GM23338 (cell line): ENCODE measurements at regions not wholly inside any gene's neighbourhood (a gene's known extent, or its start where the extent isn't known, plus 50 kb on each side); places are given as distances from the start of the nearest gene placed in this dataset.

Experiments used
- ATAC-seq: fragments of 200-7000 bp; cut with Tn5 transposase; 3 replicates; pipeline ENCODE4 v1.9.1; 2020
- DNase-seq: peaks from one replicate; pipeline ENCODE4 v3.0.0-alpha.2; 2015; ENCODE audit warnings: low spot score
- H2AFZ ChIP-seq: fragments of 200-600 bp; sonication (generic); 2 replicates; pipeline ENCODE4 v1.8.0; 2016; ENCODE audit warnings: antibody characterized with exemption, mild to moderate bottlenecking, moderate library complexity
- H3F3A ChIP-seq: fragments of 200-600 bp; sonication (generic); replicated peaks from 2 replicates; pipeline ENCODE4 v1.8.0; 2017; ENCODE audit warnings: antibody characterized with exemption, mixed run types, low read depth
- H3K27ac ChIP-seq: fragments of 200-600 bp; sonication (generic); 2 replicates; pipeline ENCODE4 v1.6.1; 2016; ENCODE audit warnings: low read depth
- H3K27me3 ChIP-seq: fragments of 200-600 bp; sonication (generic); 2 replicates; pipeline ENCODE4 v1.8.0; 2016; ENCODE audit warnings: mild to moderate bottlenecking, mixed run types, moderate library complexity; ENCODE audit not compliant: insufficient read depth
- H3K36me3 ChIP-seq: fragments of 200-600 bp; sonication (generic); 2 replicates; pipeline ENCODE4 v1.8.0; 2016; ENCODE audit warnings: mild to moderate bottlenecking; ENCODE audit not compliant: insufficient read depth
- H3K4me1 ChIP-seq: fragments of 200-600 bp; sonication (generic); 2 replicates; pipeline ENCODE4 v1.8.0; 2016; ENCODE audit warnings: mild to moderate bottlenecking, moderate library complexity; ENCODE audit not compliant: insufficient read depth
- H3K4me2 ChIP-seq: fragments of 200-600 bp; sonication (generic); 2 replicates; pipeline ENCODE4 v1.7.1; 2017; ENCODE audit warnings: mixed run types
- H3K4me3 ChIP-seq: fragments of 200-600 bp; sonication (generic); 2 replicates; pipeline ENCODE4 v1.6.1; 2016; ENCODE audit warnings: mixed run types
- H3K79me2 ChIP-seq: fragments of 200-600 bp; sonication (generic); replicated peaks from 2 replicates; pipeline ENCODE4 v1.8.0; 2017; ENCODE audit warnings: mild to moderate bottlenecking; ENCODE audit not compliant: insufficient read depth
- H3K9me2 ChIP-seq: fragments of 200-600 bp; sonication (generic); 2 replicates; pipeline ENCODE4 v1.8.0; 2017; ENCODE audit not compliant: insufficient read depth
- H4K20me1 ChIP-seq: fragments of 200-600 bp; sonication (generic); replicated peaks from 2 replicates; pipeline ENCODE4 v1.8.0; 2017; ENCODE audit warnings: mild to moderate bottlenecking; ENCODE audit not compliant: insufficient read depth
- H3K27ac Mint-ChIP-seq: 2 replicates; pipeline ENCODE4 v1.8.0; 2020; ENCODE audit warnings: inconsistent platforms, mild to moderate bottlenecking, moderate library complexity, mixed read lengths
- H3K27me3 Mint-ChIP-seq: 3 replicates; pipeline ENCODE4 v1.8.0; 2022; ENCODE audit warnings: low read depth, mild to moderate bottlenecking, moderate library complexity, mixed read lengths, inconsistent platforms; ENCODE audit not compliant: insufficient read depth, poor library complexity
- H3K36me3 Mint-ChIP-seq: 3 replicates; pipeline ENCODE4 v1.8.0; 2021; ENCODE audit warnings: low read depth, mild to moderate bottlenecking, inconsistent platforms, moderate library complexity, mixed read lengths
- H3K4me1 Mint-ChIP-seq: 3 replicates; pipeline ENCODE4 v1.8.0; 2020; ENCODE audit warnings: mild to moderate bottlenecking, inconsistent platforms, mixed read lengths
- H3K4me3 Mint-ChIP-seq: 3 replicates; pipeline ENCODE4 v1.8.0; 2021; ENCODE audit warnings: moderate library complexity, mild to moderate bottlenecking, inconsistent platforms, mixed read lengths
- H3K9me3 Mint-ChIP-seq: 3 replicates; pipeline ENCODE4 v1.8.0; 2020; ENCODE audit warnings: moderate library complexity, mild to moderate bottlenecking, inconsistent platforms, mixed read lengths
- CTCF ChIP-seq, 2 experiments: fragments of 200-600 bp in 1 of 2; sonication (generic) in 1 of 2; conservative IDR thresholded peaks; 2 replicates each; pipeline versions ENCODE4 v1.5.1 to v1.6.1; 2016 to 2017; ENCODE audit warnings: antibody characterized with exemption in 2 of 2, low read depth in 2 of 2, mild to moderate bottlenecking in 2 of 2, moderate library complexity in 1 of 2
- ETS1 ChIP-seq: IDR thresholded peaks from 2 replicates; pipeline ENCODE4 v1.6.1; 2016; ENCODE audit warnings: antibody characterized with exemption
- EZH2 ChIP-seq: fragments of 200-600 bp; sonication (generic); IDR thresholded peaks from one replicate; pipeline ENCODE4 v1.8.0; 2017; ENCODE audit warnings: antibody characterized with exemption, mild to moderate bottlenecking, low read depth; ENCODE audit not compliant: unreplicated experiment
- JUNB ChIP-seq: IDR thresholded peaks from one replicate; pipeline ENCODE4 v1.6.1; 2016; ENCODE audit warnings: antibody characterized with exemption; ENCODE audit not compliant: unreplicated experiment
- NANOG ChIP-seq: IDR thresholded peaks from 2 replicates; pipeline ENCODE4 v1.6.1; 2016; ENCODE audit warnings: antibody characterized with exemption, borderline replicate concordance
- STAT1 ChIP-seq: IDR thresholded peaks from one replicate; pipeline ENCODE4 v1.6.1; 2016; ENCODE audit warnings: antibody characterized with exemption; ENCODE audit not compliant: unreplicated experiment
- ZNF114 ChIP-seq: fragments of 250-450 bp; sonication (Bioruptor Pico); IDR thresholded peaks from 2 replicates; pipeline ENCODE4 v1.5.0; 2020; ENCODE audit warnings: mild to moderate bottlenecking, moderate library complexity
- ZNF331 ChIP-seq: fragments of 250-450 bp; sonication (Bioruptor Pico); IDR thresholded peaks from 2 replicates; pipeline ENCODE4 v1.5.0; 2020; ENCODE audit warnings: low read depth, mild to moderate bottlenecking, moderate library complexity
- TF ChIP-seq, protein P1 (sequence below): fragments of 250-450 bp; sonication (Bioruptor Pico); IDR thresholded peaks from 2 replicates; pipeline ENCODE4 v1.5.0; 2020; ENCODE audit warnings: mild to moderate bottlenecking, moderate library complexity

GRCh38 chr5:121378046-121378445 lies 473.6 kb upstream of the FTMT start (continued):
- TF ChIP-seq ETS1: no peak

GRCh38 chr5:121378559-121379359 lies 472.9 kb upstream of the FTMT start:
- H3K27me3 Mint-ChIP-seq: no peaks in the 10 kb centered on the region
- TF ChIP-seq CTCF (conservative IDR thresholded peaks at IDR 0.05; ENCODE audit: low read depth in 2 of 2) (0 out of 4 replicates have a peak, but pooled peaks of 1 of the 2 experiments have one; percentile 2), STAT1 (no peak)
- Histone ChIP-seq H3K9me2 (no peaks in the 10 kb centered on the region), H3K4me2 (no peak overlapping the region), H3K79me2 (no peaks in the 10 kb centered on the region), H3K27me3 (no peaks in the 10 kb centered on the region), H2AFZ (peak overlapping the region; percentile 16; the same call in 1 of the 2 replicates), H3K4me3 (no peak overlapping the region), H3K36me3 (no peaks in the 10 kb centered on the region), H3F3A (no peaks in the 10 kb centered on the region), H3K27ac (no peak overlapping the region), H3K4me1 (no peaks in the 10 kb centered on the region), H4K20me1 (no peaks in the 10 kb centered on the region)
- ATAC-seq: peak; percentile 49
- H3K4me1 Mint-ChIP-seq: no peaks in the 10 kb centered on the region; the same call in 2 of the 3 replicates
- H3K4me3 Mint-ChIP-seq: no peak overlapping the region
- H3K36me3 Mint-ChIP-seq: no peaks in the 10 kb centered on the region
- no peak overlapping the region for H3K27ac Mint-ChIP-seq
- DNase-seq: peak; percentile 26
- no peaks in the 10 kb centered on the region for H3K9me3 Mint-ChIP-seq

DNA sequence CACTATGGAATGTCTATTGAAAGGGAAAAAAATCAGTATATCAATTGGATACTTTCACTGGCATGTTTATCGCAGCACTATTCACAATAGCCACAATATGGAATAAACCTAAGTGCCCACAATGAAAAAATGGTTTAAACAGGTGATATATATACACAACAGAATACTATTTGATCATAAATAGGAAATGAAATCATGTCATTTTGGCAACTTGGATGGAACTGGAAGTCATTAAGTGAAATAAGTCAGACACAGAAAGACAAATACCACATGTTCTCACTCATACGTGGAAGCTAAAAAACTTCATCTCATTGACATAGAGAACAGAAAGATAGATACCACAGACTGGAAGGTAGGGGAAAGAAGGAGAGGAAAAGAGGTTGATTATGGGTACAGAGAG lies 471.6 kb upstream of the FTMT start:
- no peaks in the 10 kb centered on the region for H3K27me3 ChIP-seq
- no peaks in the 10 kb centered on the region for H4K20me1 ChIP-seq
- Mint-ChIP-seq H3K9me3 (no peaks in the 10 kb centered on the region), H3K4me3 (no peak overlapping the region), H3K27me3 (no peaks in the 10 kb centered on the region), H3K36me3 (no peaks in the 10 kb centered on the region), H3K27ac (no peak overlapping the region), H3K4me1 (peaks cover 8% of the 10 kb centered on the region)
- H3K4me2 ChIP-seq: no peak overlapping the region
- no peaks in the 10 kb centered on the region for H3K36me3 ChIP-seq
- no peak overlapping the region for H2AFZ ChIP-seq
- no peak for ATAC-seq
- DNase-seq: no peak
- H3K4me3 ChIP-seq: no peak overlapping the region
- no peaks in the 10 kb centered on the region for H3K9me2 ChIP-seq
- H3K27ac ChIP-seq: no peak overlapping the region
- no peaks in the 10 kb centered on the region for H3K4me1 ChIP-seq
- no peaks in the 10 kb centered on the region for H3K79me2 ChIP-seq
- H3F3A ChIP-seq: no peaks in the 10 kb centered on the region
- TF ChIP-seq, protein P1, sequence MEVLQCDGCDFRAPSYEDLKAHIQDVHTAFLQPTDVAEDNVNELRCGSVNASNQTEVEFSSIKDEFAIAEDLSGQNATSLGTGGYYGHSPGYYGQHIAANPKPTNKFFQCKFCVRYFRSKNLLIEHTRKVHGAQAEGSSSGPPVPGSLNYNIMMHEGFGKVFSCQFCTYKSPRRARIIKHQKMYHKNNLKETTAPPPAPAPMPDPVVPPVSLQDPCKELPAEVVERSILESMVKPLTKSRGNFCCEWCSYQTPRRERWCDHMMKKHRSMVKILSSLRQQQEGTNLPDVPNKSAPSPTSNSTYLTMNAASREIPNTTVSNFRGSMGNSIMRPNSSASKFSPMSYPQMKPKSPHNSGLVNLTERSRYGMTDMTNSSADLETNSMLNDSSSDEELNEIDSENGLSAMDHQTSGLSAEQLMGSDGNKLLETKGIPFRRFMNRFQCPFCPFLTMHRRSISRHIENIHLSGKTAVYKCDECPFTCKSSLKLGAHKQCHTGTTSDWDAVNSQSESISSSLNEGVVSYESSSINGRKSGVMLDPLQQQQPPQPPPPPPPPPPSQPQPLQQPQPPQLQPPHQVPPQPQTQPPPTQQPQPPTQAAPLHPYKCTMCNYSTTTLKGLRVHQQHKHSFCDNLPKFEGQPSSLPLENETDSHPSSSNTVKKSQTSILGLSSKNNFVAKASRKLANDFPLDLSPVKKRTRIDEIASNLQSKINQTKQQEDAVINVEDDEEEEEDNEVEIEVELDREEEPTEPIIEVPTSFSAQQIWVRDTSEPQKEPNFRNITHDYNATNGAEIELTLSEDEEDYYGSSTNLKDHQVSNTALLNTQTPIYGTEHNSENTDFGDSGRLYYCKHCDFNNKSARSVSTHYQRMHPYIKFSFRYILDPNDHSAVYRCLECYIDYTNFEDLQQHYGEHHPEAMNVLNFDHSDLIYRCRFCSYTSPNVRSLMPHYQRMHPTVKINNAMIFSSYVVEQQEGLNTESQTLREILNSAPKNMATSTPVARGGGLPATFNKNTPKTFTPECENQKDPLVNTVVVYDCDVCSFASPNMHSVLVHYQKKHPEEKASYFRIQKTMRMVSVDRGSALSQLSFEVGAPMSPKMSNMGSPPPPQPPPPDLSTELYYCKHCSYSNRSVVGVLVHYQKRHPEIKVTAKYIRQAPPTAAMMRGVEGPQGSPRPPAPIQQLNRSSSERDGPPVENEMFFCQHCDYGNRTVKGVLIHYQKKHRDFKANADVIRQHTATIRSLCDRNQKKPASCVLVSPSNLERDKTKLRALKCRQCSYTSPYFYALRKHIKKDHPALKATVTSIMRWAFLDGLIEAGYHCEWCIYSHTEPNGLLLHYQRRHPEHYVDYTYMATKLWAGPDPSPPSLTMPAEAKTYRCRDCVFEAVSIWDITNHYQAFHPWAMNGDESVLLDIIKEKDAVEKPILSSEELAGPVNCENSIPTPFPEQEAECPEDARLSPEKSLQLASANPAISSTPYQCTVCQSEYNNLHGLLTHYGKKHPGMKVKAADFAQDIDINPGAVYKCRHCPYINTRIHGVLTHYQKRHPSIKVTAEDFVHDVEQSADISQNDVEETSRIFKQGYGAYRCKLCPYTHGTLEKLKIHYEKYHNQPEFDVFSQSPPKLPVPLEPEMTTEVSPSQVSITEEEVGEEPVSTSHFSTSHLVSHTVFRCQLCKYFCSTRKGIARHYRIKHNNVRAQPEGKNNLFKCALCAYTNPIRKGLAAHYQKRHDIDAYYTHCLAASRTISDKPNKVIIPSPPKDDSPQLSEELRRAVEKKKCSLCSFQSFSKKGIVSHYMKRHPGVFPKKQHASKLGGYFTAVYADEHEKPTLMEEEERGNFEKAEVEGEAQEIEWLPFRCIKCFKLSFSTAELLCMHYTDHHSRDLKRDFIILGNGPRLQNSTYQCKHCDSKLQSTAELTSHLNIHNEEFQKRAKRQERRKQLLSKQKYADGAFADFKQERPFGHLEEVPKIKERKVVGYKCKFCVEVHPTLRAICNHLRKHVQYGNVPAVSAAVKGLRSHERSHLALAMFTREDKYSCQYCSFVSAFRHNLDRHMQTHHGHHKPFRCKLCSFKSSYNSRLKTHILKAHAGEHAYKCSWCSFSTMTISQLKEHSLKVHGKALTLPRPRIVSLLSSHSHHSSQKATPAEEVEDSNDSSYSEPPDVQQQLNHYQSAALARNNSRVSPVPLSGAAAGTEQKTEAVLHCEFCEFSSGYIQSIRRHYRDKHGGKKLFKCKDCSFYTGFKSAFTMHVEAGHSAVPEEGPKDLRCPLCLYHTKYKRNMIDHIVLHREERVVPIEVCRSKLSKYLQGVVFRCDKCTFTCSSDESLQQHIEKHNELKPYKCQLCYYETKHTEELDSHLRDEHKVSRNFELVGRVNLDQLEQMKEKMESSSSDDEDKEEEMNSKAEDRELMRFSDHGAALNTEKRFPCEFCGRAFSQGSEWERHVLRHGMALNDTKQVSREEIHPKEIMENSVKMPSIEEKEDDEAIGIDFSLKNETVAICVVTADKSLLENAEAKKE (CRISPR knock-in tag): no peak
- no peak for TF ChIP-seq JUNB
- no peak for TF ChIP-seq EZH2
- no peak for TF ChIP-seq ZNF114
- no peak for TF ChIP-seq NANOG
- no peak for TF ChIP-seq ETS1
- no peak for TF ChIP-seq ZNF331 (CRISPR knock-in tag)
